ENCODE measurements at regions not wholly inside any gene's neighbourhood (a gene's known extent, or its start where the extent isn't known, plus 50 kb on each side); places are given as distances from the start of the nearest gene placed in this dataset.
"Not testable (repeated sequence)": the region's sequence is repeated elsewhere in the genome, so short reads cannot be mapped to it uniquely, and the experiment has no call there.

GRCh38 chr20:5470943-5471342 lies 139.9 kb downstream of the GPCPD1 start:
- ATAC-seq (no peak), DNase-seq (ENCODE audit: low spot score) (no peak)
- Mint-ChIP-seq H3K36me3 (no peaks in the 10 kb centered on the region), H3K27me3 (peaks cover 3 to 13% of the 10 kb centered on the region in 2 donors), H3K9me3 (no peaks in the 10 kb centered on the region), H3K27ac (no peak overlapping the region), H3K4me1 (ENCODE audit: low read depth in 2 of 2) (no peaks in the 10 kb centered on the region), H3K4me3 (no peak overlapping the region)

GRCh38 chr20:5470458-5470857 lies 140.3 kb downstream of the GPCPD1 start:
- Mint-ChIP-seq H3K27ac (no peak overlapping the region), H3K4me1 (ENCODE audit: low read depth in 2 of 2) (no peaks in the 10 kb centered on the region), H3K27me3 (peaks cover 7 to 18% of the 10 kb centered on the region in 2 donors), H3K36me3 (no peaks in the 10 kb centered on the region), H3K9me3 (no peaks in the 10 kb centered on the region), H3K4me3 (no peak overlapping the region)
- ATAC-seq: no peak
- no peak for DNase-seq (ENCODE audit: low spot score)

GRCh38 chr20:5469111-5469510 lies 141.7 kb downstream of the GPCPD1 start:
- Mint-ChIP-seq H3K27ac (no peak overlapping the region), H3K4me3 (no peak overlapping the region), H3K27me3 (peaks cover 7 to 19% of the 10 kb centered on the region in 2 donors), H3K9me3 (no peaks in the 10 kb centered on the region), H3K4me1 (ENCODE audit: low read depth in 2 of 2) (no peaks in the 10 kb centered on the region), H3K36me3 (no peaks in the 10 kb centered on the region)
- no peak for ATAC-seq
- no peak for DNase-seq (ENCODE audit: low spot score)

GRCh38 chr20:5467086-5467485 lies 143.7 kb downstream of the GPCPD1 start:
- Mint-ChIP-seq H3K27me3 (peaks cover 7 to 22% of the 10 kb centered on the region in 2 donors), H3K4me3 (no peak overlapping the region), H3K9me3 (no peaks in the 10 kb centered on the region), H3K36me3 (no peaks in the 10 kb centered on the region), H3K27ac (no peak overlapping the region), H3K4me1 (ENCODE audit: low read depth in 2 of 2) (no peaks in the 10 kb centered on the region)
- no peak for DNase-seq (ENCODE audit: low spot score)
- no peak for ATAC-seq

DNA sequence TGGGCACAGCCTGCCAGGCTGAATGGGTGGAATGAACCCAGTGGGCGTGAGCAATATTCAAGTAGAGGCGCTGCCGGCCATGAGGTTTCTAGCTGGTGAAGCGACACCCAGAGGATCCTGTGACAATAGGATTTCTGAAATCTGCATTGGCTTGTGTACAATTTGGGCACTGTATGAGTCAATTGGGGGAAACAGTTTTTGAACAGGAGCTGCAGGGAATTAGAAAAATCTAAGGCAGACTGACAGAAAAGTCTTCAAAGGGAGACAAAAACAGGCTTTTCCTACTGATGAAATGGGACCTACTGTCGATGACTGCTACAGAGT lies 145.2 kb downstream of the GPCPD1 start:
- Mint-ChIP-seq H3K27ac (no peak overlapping the region), H3K27me3 (peaks cover 17 to 37% of the 10 kb centered on the region in 2 donors), H3K4me1 (ENCODE audit: low read depth in 2 of 2) (no peaks in the 10 kb centered on the region), H3K4me3 (no peak overlapping the region), H3K36me3 (peaks cover 3% of the 10 kb centered on the region), H3K9me3 (no peaks in the 10 kb centered on the region)
- ATAC-seq: no peak
- DNase-seq (ENCODE audit: low spot score): no peak

GRCh38 chr20:5464901-5465603 lies 145.8 kb downstream of the GPCPD1 start:
- ATAC-seq (no peak), DNase-seq (ENCODE audit: low spot score) (no peak)
- H3K4me1 Mint-ChIP-seq (ENCODE audit: low read depth in 2 of 2): no peaks in the 10 kb centered on the region
- no peak overlapping the region for H3K27ac Mint-ChIP-seq
- peaks cover 23 to 42% of the 10 kb centered on the region in 2 donors for H3K27me3 Mint-ChIP-seq
- H3K4me3 Mint-ChIP-seq: no peak overlapping the region
- H3K36me3 Mint-ChIP-seq: peaks cover 8% of the 10 kb centered on the region
- peaks cover 4% of the 10 kb centered on the region for H3K9me3 Mint-ChIP-seq

DNA sequence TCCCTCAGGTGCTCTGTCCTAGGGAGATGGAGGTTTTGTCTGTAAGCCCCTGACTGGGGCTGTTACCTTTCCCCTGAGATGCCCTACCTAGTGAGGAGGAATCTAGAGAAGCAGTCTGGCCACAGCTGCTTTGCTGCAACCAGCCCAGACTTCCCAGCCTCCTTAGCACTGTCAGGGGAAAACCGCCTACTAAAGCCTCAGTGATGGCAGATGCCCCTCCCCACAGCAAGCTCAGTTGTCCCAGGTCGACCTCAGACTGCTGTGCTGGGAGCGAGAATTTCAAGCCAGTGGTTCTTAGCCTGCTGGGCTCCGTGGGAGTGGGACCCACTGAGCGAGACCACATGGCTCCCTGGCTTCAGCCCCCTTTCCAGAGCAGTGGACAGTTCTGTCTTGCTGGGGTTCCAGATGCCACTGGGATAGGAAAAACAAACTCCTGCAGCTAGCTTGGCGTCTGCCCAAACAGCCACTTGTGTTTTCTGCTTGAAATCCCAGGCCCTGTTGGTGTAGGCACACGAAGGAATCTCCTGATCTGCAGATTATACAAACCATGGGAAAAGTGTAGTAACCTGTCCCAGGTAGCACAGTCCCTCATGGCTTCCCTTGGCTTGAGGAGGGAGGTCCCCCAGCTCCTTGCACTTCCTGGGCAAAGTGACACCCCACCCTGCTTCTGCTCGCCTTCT lies 146.4 kb upstream of the PROKR2 start:
- ATAC-seq (no peak), DNase-seq (ENCODE audit: low spot score) (no peak)
- no peaks in the 10 kb centered on the region for H3K4me1 Mint-ChIP-seq (ENCODE audit: low read depth in 2 of 2)
- H3K27ac Mint-ChIP-seq: no peak overlapping the region
- H3K9me3 Mint-ChIP-seq: peaks cover 4% of the 10 kb centered on the region
- H3K4me3 Mint-ChIP-seq: no peak overlapping the region
- peaks cover 26 to 40% of the 10 kb centered on the region in 2 donors for H3K27me3 Mint-ChIP-seq
- H3K36me3 Mint-ChIP-seq: peaks cover 8% of the 10 kb centered on the region

DNA sequence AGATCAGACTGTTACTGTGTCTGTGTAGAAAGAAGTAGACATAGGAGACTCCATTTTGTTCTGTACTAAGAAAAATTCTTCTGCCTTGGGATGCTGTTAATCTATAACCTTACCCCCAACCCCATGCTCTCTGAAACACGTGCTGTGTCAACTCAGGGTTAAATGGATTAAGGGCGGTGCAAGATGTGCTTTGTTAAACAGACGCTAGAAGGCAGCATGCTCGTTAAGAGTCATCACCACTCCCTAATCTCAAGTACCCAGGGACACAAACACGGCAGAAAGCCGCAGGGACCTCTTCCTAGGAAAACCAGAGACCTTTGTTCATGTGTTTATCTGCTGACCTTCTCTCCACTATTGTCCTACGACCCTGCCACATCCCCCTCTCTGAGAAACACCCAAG lies 137.0 kb upstream of the PROKR2 start:
- not testable (repeated sequence) for H3K4me3 Mint-ChIP-seq; H3K36me3 Mint-ChIP-seq; H3K27ac Mint-ChIP-seq; DNase-seq (ENCODE audit: low spot score); H3K9me3 Mint-ChIP-seq; H3K4me1 Mint-ChIP-seq (ENCODE audit: low read depth in 2 of 2); ATAC-seq; H3K27me3 Mint-ChIP-seq

GRCh38 chr20:5453316-5453715 lies 136.6 kb upstream of the PROKR2 start:
- not testable (repeated sequence) for H3K9me3 Mint-ChIP-seq; DNase-seq (ENCODE audit: low spot score); ATAC-seq; H3K4me1 Mint-ChIP-seq (ENCODE audit: low read depth in 2 of 2); H3K4me3 Mint-ChIP-seq; H3K36me3 Mint-ChIP-seq; H3K27ac Mint-ChIP-seq
- H3K27me3 Mint-ChIP-seq: peaks cover 6 to 14% of the 10 kb centered on the region in 2 donors

DNA sequence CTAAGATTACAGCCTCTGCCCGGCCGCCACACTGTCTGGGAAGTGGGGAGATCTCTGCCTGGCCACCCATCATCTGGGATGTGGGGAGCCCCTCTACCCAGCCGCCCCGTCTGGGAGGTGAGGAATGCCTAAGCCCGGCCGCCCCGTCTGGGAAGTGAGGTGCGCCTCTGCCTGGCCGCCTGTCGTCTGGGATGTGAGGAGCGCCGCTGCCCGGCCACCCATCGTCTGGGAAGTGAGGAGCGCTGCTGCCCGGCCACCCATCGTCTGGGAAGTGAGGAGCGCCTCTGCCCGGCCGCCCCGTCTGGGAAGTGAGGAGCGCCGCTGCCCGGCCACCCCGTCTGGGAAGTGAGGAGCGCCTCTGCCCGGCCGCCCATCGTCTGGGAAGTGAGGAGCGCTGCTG lies 135.9 kb upstream of the PROKR2 start:
- not testable (repeated sequence) for DNase-seq (ENCODE audit: low spot score); H3K4me3 Mint-ChIP-seq; ATAC-seq; H3K27ac Mint-ChIP-seq; H3K9me3 Mint-ChIP-seq; H3K36me3 Mint-ChIP-seq; H3K4me1 Mint-ChIP-seq (ENCODE audit: low read depth in 2 of 2)
- peaks cover 12 to 18% of the 10 kb centered on the region in 2 donors for H3K27me3 Mint-ChIP-seq

DNA sequence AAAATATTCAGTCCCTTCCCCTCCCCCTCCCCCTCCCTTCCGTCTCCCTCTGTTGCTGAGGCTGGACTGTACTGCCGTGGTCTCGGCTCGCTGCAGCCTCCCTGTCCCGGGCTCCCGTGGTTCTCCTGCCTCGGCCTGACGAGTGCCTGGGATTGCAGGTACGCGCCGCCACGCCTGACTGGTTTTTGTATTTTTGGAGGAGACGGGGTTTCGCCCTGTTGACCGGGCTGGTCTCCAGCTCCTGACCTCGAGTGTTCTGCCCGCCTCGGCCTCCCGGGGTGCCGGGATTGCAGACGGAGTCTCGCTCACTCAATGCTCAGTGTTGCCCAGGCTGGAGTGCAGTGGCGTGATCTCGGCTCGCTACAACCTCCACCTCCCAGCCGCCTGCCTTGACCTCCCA lies 135.5 kb upstream of the PROKR2 start:
- not testable (repeated sequence) for DNase-seq (ENCODE audit: low spot score); H3K4me3 Mint-ChIP-seq; ATAC-seq; H3K9me3 Mint-ChIP-seq; H3K27ac Mint-ChIP-seq; H3K36me3 Mint-ChIP-seq; H3K4me1 Mint-ChIP-seq (ENCODE audit: low read depth in 2 of 2)
- H3K27me3 Mint-ChIP-seq: peaks cover 13 to 20% of the 10 kb centered on the region in 2 donors

DNA sequence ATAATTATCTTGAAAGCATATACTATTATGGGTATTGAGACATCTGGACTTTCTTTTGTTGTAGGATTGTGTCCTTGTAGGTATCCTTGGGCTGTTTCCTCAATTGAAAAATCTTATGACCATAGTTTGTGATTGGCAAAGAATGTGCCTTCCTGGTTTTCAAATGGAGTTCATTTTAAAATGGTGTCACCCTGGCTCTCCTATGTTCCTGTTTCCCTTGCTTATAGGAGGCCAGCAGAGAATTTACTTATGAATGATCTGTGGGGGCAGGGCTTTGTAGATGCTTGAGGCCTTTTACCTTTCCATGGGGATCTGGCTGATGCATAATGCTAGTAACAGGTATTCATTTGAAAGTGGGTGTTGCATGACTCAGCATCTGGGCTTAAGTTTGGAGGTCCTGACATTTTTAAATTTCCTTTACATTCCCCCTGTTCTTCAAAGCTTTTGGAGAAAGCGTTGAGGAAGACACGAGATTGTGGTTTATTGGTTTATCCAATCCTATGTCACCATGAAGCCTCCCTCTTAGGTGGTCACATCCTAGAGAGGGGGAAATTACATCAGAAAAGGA lies 135.0 kb upstream of the PROKR2 start:
- H3K4me3 Mint-ChIP-seq: no peak overlapping the region
- ATAC-seq (no peak), DNase-seq (ENCODE audit: low spot score) (no peak)
- no peaks in the 10 kb centered on the region for H3K36me3 Mint-ChIP-seq
- H3K27me3 Mint-ChIP-seq: peaks cover 17 to 21% of the 10 kb centered on the region in 2 donors
- no peaks in the 10 kb centered on the region for H3K4me1 Mint-ChIP-seq (ENCODE audit: low read depth in 2 of 2)
- H3K9me3 Mint-ChIP-seq: no peaks in the 10 kb centered on the region
- H3K27ac Mint-ChIP-seq: no peak overlapping the region

GRCh38 chr20:5448449-5449118 lies 131.8 kb upstream of the PROKR2 start:
- H3K27me3 Mint-ChIP-seq: peaks cover 33% of the 10 kb centered on the region in 2 donors
- H3K4me1 Mint-ChIP-seq (ENCODE audit: low read depth in 2 of 2): no peaks in the 10 kb centered on the region
- H3K36me3 Mint-ChIP-seq: no peaks in the 10 kb centered on the region
- H3K4me3 Mint-ChIP-seq: no peak overlapping the region
- no peak overlapping the region for H3K27ac Mint-ChIP-seq
- DNase-seq (ENCODE audit: low spot score) (peak; percentile 69), ATAC-seq (no peak)
- no peaks in the 10 kb centered on the region for H3K9me3 Mint-ChIP-seq

DNA sequence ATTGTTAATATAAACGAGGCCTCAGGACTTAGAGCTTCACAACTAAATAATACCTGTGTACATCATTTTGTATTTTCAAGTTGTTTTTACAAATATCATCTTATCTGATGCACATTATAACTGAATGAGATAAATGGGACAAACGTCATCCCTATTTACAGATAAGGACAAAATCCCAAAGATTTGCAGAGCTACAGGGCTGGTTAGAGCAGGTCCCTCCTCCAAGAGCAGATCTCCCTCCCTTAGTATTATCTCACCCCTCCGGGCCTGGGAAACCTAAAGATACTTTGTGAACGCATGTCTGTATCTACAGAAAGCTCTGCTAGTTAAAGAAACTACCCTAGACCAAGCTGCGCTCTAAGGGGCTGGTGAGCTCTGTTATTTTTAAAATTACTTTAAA lies 130.4 kb upstream of the PROKR2 start:
- peaks cover 39 to 40% of the 10 kb centered on the region in 2 donors for H3K27me3 Mint-ChIP-seq
- no peak overlapping the region for H3K27ac Mint-ChIP-seq
- no peak for ATAC-seq
- H3K4me1 Mint-ChIP-seq (ENCODE audit: low read depth in 2 of 2): no peaks in the 10 kb centered on the region
- no peak overlapping the region for H3K4me3 Mint-ChIP-seq
- no peaks in the 10 kb centered on the region for H3K9me3 Mint-ChIP-seq
- no peak for DNase-seq (ENCODE audit: low spot score)
- no peaks in the 10 kb centered on the region for H3K36me3 Mint-ChIP-seq

All from natural killer cell treated with Interleukin-12 subunit alpha and Interleukin-12 subunit beta and Interleukin-15 and Interleukin-18, amount 100 ng/mL, for 72 hours (primary cell).